ENCODE measurements at regions not wholly inside any gene's neighbourhood (a gene's known extent, or its start where the extent isn't known, plus 50 kb on each side); places are given as distances from the start of the nearest gene placed in this dataset.

GRCh38 chr3:66747696-66748095 is 246.9 kb upstream of the LRIG1 start:
- DNase-seq (ENCODE audit: low read depth): no peak

GRCh38 chr3:66748175-66748876 is 247.5 kb upstream of the LRIG1 start:
- no peak for DNase-seq (ENCODE audit: low read depth)

- DNase-seq (ENCODE audit: low read depth): no peak
Observed at GRCh38 chr3:66751842-66752241, 246.3 kb upstream of the KBTBD8 start.

GRCh38 chr3:66753670-66754069 is 244.4 kb upstream of the KBTBD8 start:
- DNase-seq (ENCODE audit: low read depth): no peak

GRCh38 chr3:66754613-66755012 is 243.5 kb upstream of the KBTBD8 start:
- DNase-seq (ENCODE audit: low read depth): no peak

- DNase-seq (ENCODE audit: low read depth): no peak
Observed at GRCh38 chr3:66755924-66756323, 242.2 kb upstream of the KBTBD8 start.

- DNase-seq (ENCODE audit: low read depth): no peak
Observed at GRCh38 chr3:66756468-66757036, 241.6 kb upstream of the KBTBD8 start.

- no peak for DNase-seq (ENCODE audit: low read depth)
Observed at GRCh38 chr3:66761093-66761780, 236.9 kb upstream of the KBTBD8 start.

- DNase-seq (ENCODE audit: low read depth): no peak
Observed at GRCh38 chr3:66762916-66763693, 235.0 kb upstream of the KBTBD8 start.

- DNase-seq (ENCODE audit: low read depth): no peak
Observed at GRCh38 chr3:66778107-66778506, 220.0 kb upstream of the KBTBD8 start.

- DNase-seq (ENCODE audit: low read depth): no peak
Observed at GRCh38 chr3:66778777-66779176, 219.3 kb upstream of the KBTBD8 start.

GRCh38 chr3:66785191-66785909 is 212.8 kb upstream of the KBTBD8 start:
- no peak for DNase-seq (ENCODE audit: low read depth)

GRCh38 chr3:66789580-66790237 is 208.4 kb upstream of the KBTBD8 start:
- DNase-seq (ENCODE audit: low read depth): no peak

GRCh38 chr3:66792086-66792485 is 206.0 kb upstream of the KBTBD8 start:
- no peak for DNase-seq (ENCODE audit: low read depth)

- no peak for DNase-seq (ENCODE audit: low read depth)
Observed at GRCh38 chr3:66795365-66795764, 202.7 kb upstream of the KBTBD8 start.

GRCh38 chr3:66796343-66796742 is 201.8 kb upstream of the KBTBD8 start:
- no peak for DNase-seq (ENCODE audit: low read depth)

GRCh38 chr3:66797889-66798560 is 200.1 kb upstream of the KBTBD8 start:
- DNase-seq (ENCODE audit: low read depth): no peak

GRCh38 chr3:66800941-66801545 is 197.1 kb upstream of the KBTBD8 start:
- DNase-seq (ENCODE audit: low read depth): no peak

- no peak for DNase-seq (ENCODE audit: low read depth)
Observed at GRCh38 chr3:66803206-66803605, 194.9 kb upstream of the KBTBD8 start.
